GM10248 (cell line): ENCODE measurements at regions not wholly inside any gene's neighbourhood (a gene's known extent, or its start where the extent isn't known, plus 50 kb on each side); places are given as distances from the start of the nearest gene placed in this dataset.

Experiments
- CTCF ChIA-PET: fragments of 300-600 bp; sonication (Branson Sonifier 250); formaldehyde crosslinking; extraction: SDS; loops from one replicate; lab custom pipeline; 2021; ENCODE audit warnings: antibody characterized with exemption; lab: Yijun Ruan, JAX
- POLR2A ChIA-PET: fragments of 350-650 bp; sonication (Branson Sonifier 250); formaldehyde crosslinking; extraction: SDS; loops from one replicate; lab custom pipeline; 2020; ENCODE audit warnings: antibody characterized with exemption; lab: Yijun Ruan, JAX
- DNase-seq: peaks from one replicate; pipeline ENCODE4 v3.0.0; 2012; ENCODE audit errors: extremely low spot score
- TF ChIP-seq, protein P1 (sequence below): IDR thresholded peaks from 2 replicates; pipeline ENCODE4 v1.5.1; 2012; ENCODE audit warnings: mild to moderate bottlenecking, low read depth; ENCODE audit errors: extremely low read depth, missing control alignments, control extremely low read depth

GRCh38 chr4:98773638-98774037 is 115.2 kb upstream of the TSPAN5 start:
- TF ChIP-seq, protein P1, sequence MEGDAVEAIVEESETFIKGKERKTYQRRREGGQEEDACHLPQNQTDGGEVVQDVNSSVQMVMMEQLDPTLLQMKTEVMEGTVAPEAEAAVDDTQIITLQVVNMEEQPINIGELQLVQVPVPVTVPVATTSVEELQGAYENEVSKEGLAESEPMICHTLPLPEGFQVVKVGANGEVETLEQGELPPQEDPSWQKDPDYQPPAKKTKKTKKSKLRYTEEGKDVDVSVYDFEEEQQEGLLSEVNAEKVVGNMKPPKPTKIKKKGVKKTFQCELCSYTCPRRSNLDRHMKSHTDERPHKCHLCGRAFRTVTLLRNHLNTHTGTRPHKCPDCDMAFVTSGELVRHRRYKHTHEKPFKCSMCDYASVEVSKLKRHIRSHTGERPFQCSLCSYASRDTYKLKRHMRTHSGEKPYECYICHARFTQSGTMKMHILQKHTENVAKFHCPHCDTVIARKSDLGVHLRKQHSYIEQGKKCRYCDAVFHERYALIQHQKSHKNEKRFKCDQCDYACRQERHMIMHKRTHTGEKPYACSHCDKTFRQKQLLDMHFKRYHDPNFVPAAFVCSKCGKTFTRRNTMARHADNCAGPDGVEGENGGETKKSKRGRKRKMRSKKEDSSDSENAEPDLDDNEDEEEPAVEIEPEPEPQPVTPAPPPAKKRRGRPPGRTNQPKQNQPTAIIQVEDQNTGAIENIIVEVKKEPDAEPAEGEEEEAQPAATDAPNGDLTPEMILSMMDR = no peak
- CTCF ChIA-PET = interaction anchor here (2.5 kb wide), 1 partner anchor 30 kb away, joined by 6 read pairs; no protein-coding TSS in a partner anchor

DNA sequence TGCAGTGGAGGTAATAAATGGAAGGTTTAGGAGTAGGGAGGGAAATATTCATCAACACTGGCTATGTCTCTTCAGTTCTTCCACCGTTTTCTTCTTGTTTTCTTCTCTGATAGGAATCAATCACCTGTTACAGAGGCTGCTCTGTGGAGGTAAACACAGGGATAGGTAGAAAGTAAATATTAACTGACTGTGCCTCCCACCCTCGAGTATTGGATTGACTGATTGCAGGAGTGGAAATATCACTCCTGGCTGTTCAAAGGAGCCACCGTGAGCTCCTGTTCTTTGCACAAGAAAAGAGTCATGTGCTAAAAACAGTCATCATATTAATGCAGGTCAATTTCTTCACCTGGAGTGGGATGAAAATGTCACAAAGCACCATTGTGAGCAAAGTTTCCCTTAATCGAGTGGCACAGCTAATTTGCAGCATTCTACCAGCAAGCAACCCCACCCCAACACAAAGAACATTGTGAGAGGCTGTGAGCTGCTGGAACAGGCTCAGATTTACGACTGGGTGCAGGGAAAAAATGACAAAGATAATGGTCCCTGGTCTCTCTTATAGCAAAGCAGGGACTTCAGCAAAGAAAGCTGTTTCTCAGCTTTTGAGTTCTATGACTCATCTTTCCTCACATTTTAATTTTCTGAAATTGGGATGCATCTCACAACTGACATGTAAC is 113.7 kb upstream of the TSPAN5 start:
- DNase-seq = no peak
- CTCF ChIA-PET = interaction anchor here (2.5 kb wide), 1 partner anchor 28 kb away, joined by 6 read pairs; no protein-coding TSS in a partner anchor
- TF ChIP-seq, protein P1 = no peak
- POLR2A ChIA-PET = no interaction called here

More at GRCh38 chr4:98773638-98774037, 115.2 kb upstream of the TSPAN5 start:
- DNase-seq = no peak
- POLR2A ChIA-PET = no interaction called here

DNA sequence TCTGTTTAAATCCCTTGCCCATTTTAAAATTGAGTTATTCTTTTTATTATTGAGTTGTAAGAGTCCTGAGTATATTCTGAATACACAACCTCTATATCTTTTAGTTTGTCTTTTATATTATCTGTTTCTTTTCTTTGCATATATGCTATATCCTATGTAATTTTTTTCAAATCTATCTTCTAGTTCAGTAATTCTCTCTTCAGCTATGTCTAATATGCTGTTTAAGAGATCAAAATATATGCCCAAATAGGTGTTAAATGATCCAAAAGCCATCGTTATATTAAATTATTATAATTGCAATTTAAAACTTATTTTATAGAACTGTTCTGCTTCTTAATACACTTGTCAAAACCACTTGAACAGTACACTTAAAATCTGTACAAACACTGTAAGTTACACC is 107.4 kb upstream of the TSPAN5 start:
- TF ChIP-seq, protein P1 = no peak
- no peak for DNase-seq
- POLR2A ChIA-PET = no interaction called here
- CTCF ChIA-PET = no interaction called here

DNA sequence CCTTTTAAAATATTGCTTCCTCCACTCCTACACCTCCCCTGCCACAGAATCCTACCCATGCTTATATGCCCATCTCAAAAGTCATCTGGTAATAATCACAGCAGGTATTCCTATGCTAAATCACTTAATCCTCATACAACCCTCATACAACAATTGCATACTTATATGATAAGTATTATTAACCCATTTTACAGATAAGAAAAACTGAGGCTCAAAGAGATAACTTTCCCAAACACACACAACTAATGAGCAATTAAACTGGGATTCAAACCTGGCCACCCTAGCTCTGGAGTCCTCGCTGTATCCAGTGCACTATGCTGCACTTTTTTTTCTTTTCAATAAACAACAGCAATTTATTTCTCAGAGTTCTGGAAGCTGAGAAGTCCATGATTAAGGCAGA is 99.8 kb upstream of the TSPAN5 start:
- TF ChIP-seq, protein P1 = no peak
- ChIA-PET CTCF (no interaction called here), POLR2A (no interaction called here)
- no peak for DNase-seq

GRCh38 chr4:98754736-98755135 is 96.3 kb upstream of the TSPAN5 start:
- ChIA-PET POLR2A (no interaction called here), CTCF (no interaction called here)
- no peak for DNase-seq
- TF ChIP-seq, protein P1 = no peak

- ChIA-PET POLR2A (no interaction called here), CTCF (no interaction called here)
- TF ChIP-seq, protein P1 = no peak
- no peak for DNase-seq
These were observed 90.8 kb upstream of the TSPAN5 start for GRCh38 chr4:98749206-98749605.
